ENCODE measurements at regions not wholly inside any gene's neighbourhood (a gene's known extent, or its start where the extent isn't known, plus 50 kb on each side); places are given as distances from the start of the nearest gene placed in this dataset.

- H3K27ac ChIP-seq (ENCODE audit: low read depth, low read length): no peak overlapping the region
- no peaks in the 10 kb centered on the region for H3K27me3 ChIP-seq (ENCODE audit: control insufficient read depth, insufficient read depth, low read length)
- H3K9ac ChIP-seq (ENCODE audit: low read depth, low read length): no peak overlapping the region
- H3K9me3 ChIP-seq (ENCODE audit: control insufficient read depth, insufficient read depth, low read length): no peaks in the 10 kb centered on the region
- H3K4me3 ChIP-seq (ENCODE audit: low read depth, low read length): no peak overlapping the region
- H3K4me1 ChIP-seq (ENCODE audit: control insufficient read depth, insufficient read depth, low read length): peaks cover 13% of the 10 kb centered on the region; the same call in 1 of the 2 replicates
- no peaks in the 10 kb centered on the region for H3K36me3 ChIP-seq (ENCODE audit: control insufficient read depth, insufficient read depth, low read length)
Measured at GRCh38 chr4:83885256-83886182, 349.6 kb downstream of the GPAT3 start.

GRCh38 chr4:83876047-83876446 lies 340.1 kb downstream of the GPAT3 start:
- Histone ChIP-seq H3K9ac (ENCODE audit: low read depth, low read length) (no peak overlapping the region), H3K4me3 (ENCODE audit: low read depth, low read length) (no peak overlapping the region), H3K9me3 (ENCODE audit: control insufficient read depth, insufficient read depth, low read length) (no peaks in the 10 kb centered on the region), H3K27ac (ENCODE audit: low read depth, low read length) (no peak overlapping the region), H3K36me3 (ENCODE audit: control insufficient read depth, insufficient read depth, low read length) (no peaks in the 10 kb centered on the region), H3K4me1 (ENCODE audit: control insufficient read depth, insufficient read depth, low read length) (no peaks in the 10 kb centered on the region), H3K27me3 (ENCODE audit: control insufficient read depth, insufficient read depth, low read length) (no peaks in the 10 kb centered on the region)

- Histone ChIP-seq H3K9ac (ENCODE audit: low read depth, low read length) (no peak overlapping the region), H3K27ac (ENCODE audit: low read depth, low read length) (no peak overlapping the region), H3K4me3 (ENCODE audit: low read depth, low read length) (no peak overlapping the region), H3K27me3 (ENCODE audit: control insufficient read depth, insufficient read depth, low read length) (no peaks in the 10 kb centered on the region), H3K36me3 (ENCODE audit: control insufficient read depth, insufficient read depth, low read length) (no peaks in the 10 kb centered on the region), H3K4me1 (ENCODE audit: control insufficient read depth, insufficient read depth, low read length) (no peaks in the 10 kb centered on the region), H3K9me3 (ENCODE audit: control insufficient read depth, insufficient read depth, low read length) (no peaks in the 10 kb centered on the region)
Measured at GRCh38 chr4:83875437-83875836, 339.5 kb downstream of the GPAT3 start.

- no peaks in the 10 kb centered on the region for H3K4me1 ChIP-seq (ENCODE audit: control insufficient read depth, insufficient read depth, low read length)
- no peaks in the 10 kb centered on the region for H3K27me3 ChIP-seq (ENCODE audit: control insufficient read depth, insufficient read depth, low read length)
- no peak overlapping the region for H3K4me3 ChIP-seq (ENCODE audit: low read depth, low read length)
- no peaks in the 10 kb centered on the region for H3K9me3 ChIP-seq (ENCODE audit: control insufficient read depth, insufficient read depth, low read length)
- no peaks in the 10 kb centered on the region for H3K36me3 ChIP-seq (ENCODE audit: control insufficient read depth, insufficient read depth, low read length)
- no peak overlapping the region for H3K9ac ChIP-seq (ENCODE audit: low read depth, low read length)
- H3K27ac ChIP-seq (ENCODE audit: low read depth, low read length): no peak overlapping the region
Measured at GRCh38 chr4:83873996-83874395, 338.1 kb downstream of the GPAT3 start.

GRCh38 chr4:83870328-83870950 lies 334.5 kb downstream of the GPAT3 start:
- H3K9ac ChIP-seq (ENCODE audit: low read depth, low read length): no peak overlapping the region
- no peak overlapping the region for H3K4me3 ChIP-seq (ENCODE audit: low read depth, low read length)
- H3K36me3 ChIP-seq (ENCODE audit: control insufficient read depth, insufficient read depth, low read length): no peaks in the 10 kb centered on the region
- no peaks in the 10 kb centered on the region for H3K27me3 ChIP-seq (ENCODE audit: control insufficient read depth, insufficient read depth, low read length)
- no peaks in the 10 kb centered on the region for H3K9me3 ChIP-seq (ENCODE audit: control insufficient read depth, insufficient read depth, low read length)
- no peak overlapping the region for H3K27ac ChIP-seq (ENCODE audit: low read depth, low read length)
- peaks cover 6% of the 10 kb centered on the region for H3K4me1 ChIP-seq (ENCODE audit: control insufficient read depth, insufficient read depth, low read length)

GRCh38 chr4:83866834-83867621 lies 331.1 kb downstream of the GPAT3 start:
- H3K9me3 ChIP-seq (ENCODE audit: control insufficient read depth, insufficient read depth, low read length): no peaks in the 10 kb centered on the region
- no peaks in the 10 kb centered on the region for H3K27me3 ChIP-seq (ENCODE audit: control insufficient read depth, insufficient read depth, low read length)

GRCh38 chr4:83865417-83866150 lies 329.7 kb downstream of the GPAT3 start:
- Histone ChIP-seq H3K36me3 (ENCODE audit: control insufficient read depth, insufficient read depth, low read length) (no peaks in the 10 kb centered on the region), H3K9ac (ENCODE audit: low read depth, low read length) (no peak overlapping the region), H3K9me3 (ENCODE audit: control insufficient read depth, insufficient read depth, low read length) (no peaks in the 10 kb centered on the region), H3K27me3 (ENCODE audit: control insufficient read depth, insufficient read depth, low read length) (no peaks in the 10 kb centered on the region), H3K4me1 (ENCODE audit: control insufficient read depth, insufficient read depth, low read length) (peaks cover 6% of the 10 kb centered on the region), H3K27ac (ENCODE audit: low read depth, low read length) (peak overlapping the region; percentile 17), H3K4me3 (ENCODE audit: low read depth, low read length) (no peak overlapping the region)

More at GRCh38 chr4:83866834-83867621, 331.1 kb downstream of the GPAT3 start:
- H3K4me1 ChIP-seq (ENCODE audit: control insufficient read depth, insufficient read depth, low read length): peaks cover 6% of the 10 kb centered on the region
- H3K9ac ChIP-seq (ENCODE audit: low read depth, low read length): no peak overlapping the region
- no peaks in the 10 kb centered on the region for H3K36me3 ChIP-seq (ENCODE audit: control insufficient read depth, insufficient read depth, low read length)
- no peak overlapping the region for H3K27ac ChIP-seq (ENCODE audit: low read depth, low read length)
- H3K4me3 ChIP-seq (ENCODE audit: low read depth, low read length): no peak overlapping the region

GRCh38 chr4:83864097-83864817 lies 328.3 kb downstream of the GPAT3 start:
- Histone ChIP-seq H3K4me1 (ENCODE audit: control insufficient read depth, insufficient read depth, low read length) (peaks cover 13% of the 10 kb centered on the region), H3K27me3 (ENCODE audit: control insufficient read depth, insufficient read depth, low read length) (no peaks in the 10 kb centered on the region), H3K9ac (ENCODE audit: low read depth, low read length) (no peak overlapping the region), H3K4me3 (ENCODE audit: low read depth, low read length) (no peak overlapping the region), H3K36me3 (ENCODE audit: control insufficient read depth, insufficient read depth, low read length) (no peaks in the 10 kb centered on the region), H3K27ac (ENCODE audit: low read depth, low read length) (no peak overlapping the region), H3K9me3 (ENCODE audit: control insufficient read depth, insufficient read depth, low read length) (no peaks in the 10 kb centered on the region)

- Histone ChIP-seq H3K4me3 (ENCODE audit: low read depth, low read length) (no peak overlapping the region), H3K9me3 (ENCODE audit: control insufficient read depth, insufficient read depth, low read length) (no peaks in the 10 kb centered on the region), H3K27me3 (ENCODE audit: control insufficient read depth, insufficient read depth, low read length) (no peaks in the 10 kb centered on the region), H3K4me1 (ENCODE audit: control insufficient read depth, insufficient read depth, low read length) (peaks cover 14% of the 10 kb centered on the region), H3K36me3 (ENCODE audit: control insufficient read depth, insufficient read depth, low read length) (no peaks in the 10 kb centered on the region), H3K27ac (ENCODE audit: low read depth, low read length) (no peak overlapping the region), H3K9ac (ENCODE audit: low read depth, low read length) (no peak overlapping the region)
Measured at GRCh38 chr4:83862471-83862870, 326.6 kb downstream of the GPAT3 start.

- Histone ChIP-seq H3K27ac (ENCODE audit: low read depth, low read length) (no peak overlapping the region), H3K27me3 (ENCODE audit: control insufficient read depth, insufficient read depth, low read length) (no peaks in the 10 kb centered on the region), H3K4me3 (ENCODE audit: low read depth, low read length) (no peak overlapping the region)
Measured at GRCh38 chr4:83860200-83860599, 324.3 kb downstream of the GPAT3 start.

More at GRCh38 chr4:83860200-83860599, 324.3 kb downstream of the GPAT3 start:
- no peaks in the 10 kb centered on the region for H3K36me3 ChIP-seq (ENCODE audit: control insufficient read depth, insufficient read depth, low read length)
- H3K9ac ChIP-seq (ENCODE audit: low read depth, low read length): no peak overlapping the region
- peaks cover 23% of the 10 kb centered on the region for H3K4me1 ChIP-seq (ENCODE audit: control insufficient read depth, insufficient read depth, low read length)
- H3K9me3 ChIP-seq (ENCODE audit: control insufficient read depth, insufficient read depth, low read length): no peaks in the 10 kb centered on the region
